ENCODE measurements at regions not wholly inside any gene's neighbourhood (a gene's known extent, or its start where the extent isn't known, plus 50 kb on each side); places are given as distances from the start of the nearest gene placed in this dataset.

DNA sequence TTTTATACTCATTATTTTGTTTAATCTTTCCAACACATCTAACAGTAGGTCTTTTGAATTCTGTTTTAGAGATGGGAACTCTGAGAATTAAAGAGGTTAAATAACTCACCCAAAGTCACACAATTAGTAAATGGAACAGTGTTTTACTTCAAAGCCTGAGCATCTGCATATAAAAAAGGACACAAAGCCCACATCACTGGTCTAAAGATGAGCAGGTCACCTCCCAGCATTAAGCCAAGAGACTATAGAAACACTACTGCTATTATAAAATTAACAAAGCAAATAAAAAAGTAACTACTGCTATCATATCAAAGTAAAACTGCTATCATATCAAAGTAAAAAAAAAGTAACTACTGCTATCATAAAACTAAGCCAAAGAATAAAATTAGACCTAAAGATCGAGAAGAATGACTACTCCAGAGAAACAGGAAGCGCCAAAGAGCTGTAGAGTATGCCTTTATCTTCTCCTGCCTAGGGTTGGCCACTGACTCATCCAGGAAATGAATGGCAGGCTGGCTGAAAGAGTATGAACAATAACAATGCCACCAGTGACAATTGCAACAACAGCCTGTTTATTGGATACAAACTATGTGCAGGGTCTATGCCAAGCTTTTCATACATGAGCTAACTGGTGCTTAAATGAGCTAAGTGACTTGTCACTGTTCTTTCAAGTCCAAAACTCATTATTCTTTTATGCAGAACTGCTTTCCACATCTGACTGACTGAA is 1153.0 kb upstream of the TENM4 start:
- no peaks in the 10 kb centered on the region for H3K36me3 ChIP-seq
- TF ChIP-seq, protein P1, sequence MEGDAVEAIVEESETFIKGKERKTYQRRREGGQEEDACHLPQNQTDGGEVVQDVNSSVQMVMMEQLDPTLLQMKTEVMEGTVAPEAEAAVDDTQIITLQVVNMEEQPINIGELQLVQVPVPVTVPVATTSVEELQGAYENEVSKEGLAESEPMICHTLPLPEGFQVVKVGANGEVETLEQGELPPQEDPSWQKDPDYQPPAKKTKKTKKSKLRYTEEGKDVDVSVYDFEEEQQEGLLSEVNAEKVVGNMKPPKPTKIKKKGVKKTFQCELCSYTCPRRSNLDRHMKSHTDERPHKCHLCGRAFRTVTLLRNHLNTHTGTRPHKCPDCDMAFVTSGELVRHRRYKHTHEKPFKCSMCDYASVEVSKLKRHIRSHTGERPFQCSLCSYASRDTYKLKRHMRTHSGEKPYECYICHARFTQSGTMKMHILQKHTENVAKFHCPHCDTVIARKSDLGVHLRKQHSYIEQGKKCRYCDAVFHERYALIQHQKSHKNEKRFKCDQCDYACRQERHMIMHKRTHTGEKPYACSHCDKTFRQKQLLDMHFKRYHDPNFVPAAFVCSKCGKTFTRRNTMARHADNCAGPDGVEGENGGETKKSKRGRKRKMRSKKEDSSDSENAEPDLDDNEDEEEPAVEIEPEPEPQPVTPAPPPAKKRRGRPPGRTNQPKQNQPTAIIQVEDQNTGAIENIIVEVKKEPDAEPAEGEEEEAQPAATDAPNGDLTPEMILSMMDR (IDR thresholded peaks at IDR 0.05), result no peak
- TF ChIP-seq POLR2A (IDR thresholded peaks at IDR 0.05), result no peak
- no peak overlapping the region for H3K4me3 ChIP-seq
- WGBS, 2 donors, result 24 to 28% methylated on average over 2 of the region's 2 CpGs
- intact Hi-C loops (cut with DNase I), result no loop called here
- H3K9me3 ChIP-seq, result peaks cover 0 to 4% (median 0%) of the 10 kb centered on the region in 3 donors
- H3K27ac ChIP-seq, result peak overlapping the region in 1 of 4 donors; percentile 27
- H3K4me1 ChIP-seq, result peaks cover 0 to 19% (median 0%) of the 10 kb centered on the region in 3 donors
- H3K27me3 ChIP-seq, result no peaks in the 10 kb centered on the region
- DNase-seq, result no peak

DNA sequence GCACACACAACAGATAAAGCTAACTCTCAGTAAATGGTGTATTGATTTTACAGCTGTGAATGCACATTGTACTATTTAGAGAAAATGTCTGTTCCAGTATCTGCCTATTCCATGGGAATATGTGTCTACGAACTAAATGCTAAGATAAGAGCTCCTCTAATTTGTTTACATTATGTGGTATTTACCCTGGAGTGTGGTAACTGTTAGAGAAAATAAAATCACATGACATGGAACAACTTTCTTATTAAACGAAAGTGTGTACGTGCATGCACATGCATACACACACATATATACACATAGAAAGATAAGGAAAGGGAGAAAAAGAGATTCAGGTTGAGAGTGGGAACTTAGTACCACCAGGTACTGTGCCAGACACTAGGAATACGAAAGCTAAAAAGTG is 1151.7 kb upstream of the TENM4 start:
- no peak for DNase-seq
- Histone ChIP-seq H3K4me3 (no peak overlapping the region), H3K36me3 (no peaks in the 10 kb centered on the region), H3K27me3 (no peaks in the 10 kb centered on the region), H3K9me3 (peaks cover 0 to 4% (median 0%) of the 10 kb centered on the region in 3 donors), H3K4me1 (peaks cover 0 to 19% (median 0%) of the 10 kb centered on the region in 3 donors), H3K27ac (no peak overlapping the region)
- intact Hi-C loops (cut with DNase I), result no loop called here
- no peak for TF ChIP-seq POLR2A (IDR thresholded peaks at IDR 0.05)
- TF ChIP-seq, protein P1 (IDR thresholded peaks at IDR 0.05), result no peak
- 65 to 75% methylated on average over 4 of the region's 4 CpGs for WGBS, 2 donors

- Histone ChIP-seq H3K27ac (no peak overlapping the region), H3K9me3 (peaks cover 0 to 4% (median 0%) of the 10 kb centered on the region in 3 donors), H3K27me3 (no peaks in the 10 kb centered on the region), H3K4me1 (no peaks in the 10 kb centered on the region), H3K36me3 (no peaks in the 10 kb centered on the region), H3K4me3 (no peak overlapping the region)
- WGBS, 2 donors, result 70 to 73% methylated on average over 2 of the region's 2 CpGs
- intact Hi-C loops (cut with DNase I), result no loop called here
- DNase-seq, result no peak
- TF ChIP-seq, protein P1 (IDR thresholded peaks at IDR 0.05), result no peak
- no peak for TF ChIP-seq POLR2A (IDR thresholded peaks at IDR 0.05)
Measured at GRCh38 chr11:80587906-80588305, 1147.1 kb upstream of the TENM4 start.

- H3K9me3 ChIP-seq, result peaks cover 0 to 4% (median 0%) of the 10 kb centered on the region in 3 donors
- DNase-seq, result no peak
- H3K4me3 ChIP-seq, result no peak overlapping the region
- TF ChIP-seq, protein P1 (IDR thresholded peaks at IDR 0.05), result no peak
- no peak for TF ChIP-seq POLR2A (IDR thresholded peaks at IDR 0.05)
- no peak overlapping the region for H3K27ac ChIP-seq
- H3K4me1 ChIP-seq, result no peaks in the 10 kb centered on the region
- WGBS, 2 donors, result 83 to 89% methylated on average over 1 of the region's 1 CpG
- H3K36me3 ChIP-seq, result no peaks in the 10 kb centered on the region
- H3K27me3 ChIP-seq, result no peaks in the 10 kb centered on the region
- intact Hi-C loops (cut with DNase I), result no loop called here
Measured at GRCh38 chr11:80586464-80586863, 1145.6 kb upstream of the TENM4 start.

- H3K4me1 ChIP-seq, result no peaks in the 10 kb centered on the region
- TF ChIP-seq POLR2A (IDR thresholded peaks at IDR 0.05), result no peak
- TF ChIP-seq, protein P1 (IDR thresholded peaks at IDR 0.05), result no peak
- H3K4me3 ChIP-seq, result no peak overlapping the region
- DNase-seq, result no peak
- no peak overlapping the region for H3K27ac ChIP-seq
- H3K36me3 ChIP-seq, result no peaks in the 10 kb centered on the region
- no peaks in the 10 kb centered on the region for H3K9me3 ChIP-seq
- intact Hi-C loops (cut with DNase I), result no loop called here
- no peaks in the 10 kb centered on the region for H3K27me3 ChIP-seq
- WGBS, 2 donors, result 83% methylated on average over 1 of the region's 3 CpGs
Measured at GRCh38 chr11:80584661-80585060, 1143.8 kb upstream of the TENM4 start.
